ENCODE measurements at regions not wholly inside any gene's neighbourhood (a gene's known extent, or its start where the extent isn't known, plus 50 kb on each side); places are given as distances from the start of the nearest gene placed in this dataset.
"Not testable (repeated sequence)": the region's sequence is repeated elsewhere in the genome, so short reads cannot be mapped to it uniquely, and the experiment has no call there.

DNA sequence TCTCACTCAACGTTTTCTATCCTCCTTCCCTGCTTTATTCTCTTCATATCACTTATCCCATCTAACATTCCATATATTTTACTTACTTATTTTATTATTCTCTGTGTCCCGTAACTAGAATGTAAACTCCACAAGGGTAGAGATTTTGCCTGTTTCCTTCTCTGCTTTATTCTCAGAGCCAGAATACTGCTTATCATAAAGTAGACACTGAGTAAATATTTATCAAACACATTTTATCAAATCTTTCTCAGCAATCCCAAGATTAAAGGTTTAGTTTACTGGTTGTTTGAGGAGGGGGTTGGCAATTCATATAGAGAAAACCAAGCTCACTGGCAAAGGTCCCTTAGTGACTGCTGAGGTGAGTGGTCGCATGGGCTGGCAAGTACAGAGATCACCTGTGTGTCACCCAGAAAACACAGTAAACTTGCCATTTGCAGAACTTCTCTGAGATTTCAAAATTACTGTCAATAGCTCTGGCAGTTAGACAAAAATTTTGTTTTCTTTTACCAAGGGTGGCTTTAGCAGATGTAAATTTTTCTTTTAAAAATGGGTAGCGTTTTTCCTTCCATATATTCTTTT is 662.4 kb downstream of the UTRN start:
- no peak for TF ChIP-seq CTCF (conservative IDR thresholded peaks at IDR 0.05)
- H3K27ac ChIP-seq: no peak overlapping the region

GRCh38 chr6:144951730-144952437 is 666.7 kb downstream of the UTRN start:
- no peak overlapping the region for H3K27ac ChIP-seq
- no peak for TF ChIP-seq CTCF (conservative IDR thresholded peaks at IDR 0.05)

- H3K27ac ChIP-seq: no peak overlapping the region; the same call in 1 of the 2 replicates
- no peak for TF ChIP-seq CTCF (conservative IDR thresholded peaks at IDR 0.05)
Measured at GRCh38 chr6:144952456-144953240, 667.5 kb downstream of the UTRN start.

GRCh38 chr6:144953552-144954240 is 668.6 kb downstream of the UTRN start:
- no peak for TF ChIP-seq CTCF (conservative IDR thresholded peaks at IDR 0.05)
- no peak overlapping the region; the same call in 1 of the 2 replicates for H3K27ac ChIP-seq

- no peak for TF ChIP-seq CTCF (conservative IDR thresholded peaks at IDR 0.05)
- no peak overlapping the region for H3K27ac ChIP-seq
Measured at GRCh38 chr6:144954241-144954556, 669.1 kb downstream of the UTRN start.

DNA sequence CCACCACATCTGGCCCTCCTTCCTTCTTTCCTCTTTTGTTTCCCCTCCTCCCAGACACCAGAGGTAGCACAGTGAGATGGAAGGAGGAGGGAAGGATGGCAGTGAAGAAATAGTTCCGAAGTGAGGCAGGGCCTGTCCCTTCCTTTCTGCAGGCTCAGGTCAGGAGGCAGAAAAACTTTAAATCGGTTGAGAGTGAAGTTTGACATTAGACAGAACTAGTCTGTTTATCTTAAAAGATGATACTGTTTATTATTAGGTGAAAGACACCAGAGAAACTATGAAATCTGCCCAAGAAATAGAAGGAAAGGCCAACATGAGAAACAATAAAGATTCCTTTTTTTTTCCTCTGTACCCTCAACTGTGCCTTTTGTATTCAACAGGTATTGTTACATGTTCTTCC is 670.3 kb downstream of the UTRN start:
- TF ChIP-seq CTCF (conservative IDR thresholded peaks at IDR 0.05): no peak
- no peak overlapping the region for H3K27ac ChIP-seq

DNA sequence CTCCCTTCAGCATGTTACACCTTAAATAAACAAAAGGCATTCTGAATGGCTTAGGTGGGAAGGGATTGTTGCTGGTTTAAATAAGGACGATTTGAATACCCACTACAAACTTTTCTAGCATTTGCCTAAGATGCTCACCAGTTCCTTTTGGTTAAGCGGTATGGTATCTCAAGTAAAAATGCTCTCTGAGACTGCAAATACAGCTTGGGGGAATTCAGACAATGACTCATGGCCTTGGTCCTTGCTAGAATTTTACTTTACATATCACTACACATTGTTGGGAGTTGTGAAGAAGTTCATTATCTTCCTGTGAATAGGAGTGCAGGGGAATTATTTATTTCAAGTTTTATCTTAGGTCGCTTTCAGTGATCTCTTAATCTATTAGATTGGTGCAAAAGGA is 670.7 kb downstream of the UTRN start:
- no peak overlapping the region for H3K27ac ChIP-seq
- TF ChIP-seq CTCF (conservative IDR thresholded peaks at IDR 0.05): no peak

GRCh38 chr6:144956697-144957096 is 671.6 kb downstream of the UTRN start:
- not testable (repeated sequence) for H3K27ac ChIP-seq

Measured in VCaP (cell line).